ENCODE measurements at regions not wholly inside any gene's neighbourhood (a gene's known extent, or its start where the extent isn't known, plus 50 kb on each side); places are given as distances from the start of the nearest gene placed in this dataset.

DNA sequence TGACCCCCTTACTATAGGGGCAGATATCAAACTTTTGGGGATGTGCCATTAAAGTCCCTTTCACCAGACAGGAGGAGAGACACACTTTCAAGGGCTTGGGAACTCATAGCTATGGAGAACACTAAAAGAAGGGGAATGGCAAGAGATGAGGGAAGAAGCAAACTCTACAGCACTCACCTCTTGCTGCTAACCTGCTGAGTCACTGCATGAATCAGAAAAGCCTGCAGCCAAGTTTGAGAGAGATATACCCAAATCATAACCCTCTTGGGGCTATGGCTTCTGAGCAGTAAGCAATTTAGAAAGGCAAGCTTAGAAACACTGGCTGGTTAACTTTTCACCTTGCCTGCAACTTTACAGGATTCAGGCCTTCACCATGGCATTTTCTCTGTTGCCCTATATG is 1028.0 kb downstream of the UQCRFS1 start:
- intact Hi-C loops (cut with DNase I), result no loop called here

DNA sequence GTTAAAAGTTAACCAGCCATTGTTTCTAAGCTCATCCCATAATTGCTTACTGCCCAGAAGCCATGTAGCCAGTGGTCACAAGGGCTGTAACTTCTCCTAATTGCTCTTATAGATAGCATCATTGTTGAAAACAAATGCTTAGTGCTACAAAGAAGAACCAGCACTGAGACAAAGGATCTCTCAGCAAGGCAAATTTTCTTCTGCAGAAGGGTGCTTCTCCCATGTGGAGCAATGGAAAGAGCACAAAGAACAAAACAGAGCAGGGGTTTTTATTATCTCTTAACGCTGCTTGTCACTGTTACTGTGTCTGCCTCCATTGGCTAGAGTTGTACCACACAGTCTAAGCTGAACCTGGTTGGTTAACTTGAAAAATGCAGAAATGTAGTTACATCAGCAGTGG is 1036.8 kb downstream of the UQCRFS1 start:
- 58% methylated on average over 1 of the region's 1 CpG for WGBS (ENCODE audit: insufficient coverage, low coverage, low lambda C conversion rate, missing lambda C conversion rate)
- H3K4me1 ChIP-seq, result no peaks in the 10 kb centered on the region
- intact Hi-C loops (cut with DNase I), result no loop called here
- no peak overlapping the region for H3K27ac ChIP-seq
- H3K36me3 ChIP-seq, result no peaks in the 10 kb centered on the region
- no peak overlapping the region for H3K4me3 ChIP-seq
- ATAC-seq (no peak), DNase-seq (no peak)
- peaks cover 0 to 3% (median 0%) of the 10 kb centered on the region in 4 donors for H3K9me3 ChIP-seq
- H3K27me3 ChIP-seq, result no peaks in the 10 kb centered on the region
- no peak for TF ChIP-seq POLR2A (IDR thresholded peaks at IDR 0.05)
- TF ChIP-seq, protein P1, sequence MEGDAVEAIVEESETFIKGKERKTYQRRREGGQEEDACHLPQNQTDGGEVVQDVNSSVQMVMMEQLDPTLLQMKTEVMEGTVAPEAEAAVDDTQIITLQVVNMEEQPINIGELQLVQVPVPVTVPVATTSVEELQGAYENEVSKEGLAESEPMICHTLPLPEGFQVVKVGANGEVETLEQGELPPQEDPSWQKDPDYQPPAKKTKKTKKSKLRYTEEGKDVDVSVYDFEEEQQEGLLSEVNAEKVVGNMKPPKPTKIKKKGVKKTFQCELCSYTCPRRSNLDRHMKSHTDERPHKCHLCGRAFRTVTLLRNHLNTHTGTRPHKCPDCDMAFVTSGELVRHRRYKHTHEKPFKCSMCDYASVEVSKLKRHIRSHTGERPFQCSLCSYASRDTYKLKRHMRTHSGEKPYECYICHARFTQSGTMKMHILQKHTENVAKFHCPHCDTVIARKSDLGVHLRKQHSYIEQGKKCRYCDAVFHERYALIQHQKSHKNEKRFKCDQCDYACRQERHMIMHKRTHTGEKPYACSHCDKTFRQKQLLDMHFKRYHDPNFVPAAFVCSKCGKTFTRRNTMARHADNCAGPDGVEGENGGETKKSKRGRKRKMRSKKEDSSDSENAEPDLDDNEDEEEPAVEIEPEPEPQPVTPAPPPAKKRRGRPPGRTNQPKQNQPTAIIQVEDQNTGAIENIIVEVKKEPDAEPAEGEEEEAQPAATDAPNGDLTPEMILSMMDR (IDR thresholded peaks at IDR 0.05), result no peak

More for the DNA sequence above, 1028.0 kb downstream of the UQCRFS1 start:
- DNase-seq, result no peak
- no peak for TF ChIP-seq POLR2A (IDR thresholded peaks at IDR 0.05)
- TF ChIP-seq, protein P1 (IDR thresholded peaks at IDR 0.05), result no peak
- Histone ChIP-seq H3K4me1 (no peaks in the 10 kb centered on the region), H3K4me3 (no peak overlapping the region), H3K27me3 (no peaks in the 10 kb centered on the region), H3K9me3 (no peaks in the 10 kb centered on the region), H3K36me3 (no peaks in the 10 kb centered on the region), H3K27ac (no peak overlapping the region)
- no peak for ATAC-seq

DNA sequence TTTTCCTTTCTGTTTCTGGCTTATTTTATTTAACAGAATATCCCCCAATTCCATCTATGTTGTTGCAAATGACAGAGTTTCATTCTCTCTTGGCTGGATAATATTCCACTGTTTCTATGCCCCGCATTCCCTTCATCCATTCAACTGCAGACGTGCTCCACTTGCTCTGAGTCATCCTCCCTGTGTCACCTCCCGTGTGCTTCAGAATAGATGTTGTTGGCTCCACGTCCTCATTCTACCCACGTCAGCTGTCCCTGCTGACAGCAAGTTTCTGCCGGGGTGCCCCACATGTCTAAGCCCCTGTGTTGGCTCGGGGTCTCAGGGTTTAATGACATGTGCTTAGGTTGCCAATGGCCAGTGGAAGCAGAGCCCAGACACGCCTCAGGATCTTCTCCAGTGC is 1041.0 kb downstream of the UQCRFS1 start:
- intact Hi-C loops (cut with DNase I), result no loop called here

DNA sequence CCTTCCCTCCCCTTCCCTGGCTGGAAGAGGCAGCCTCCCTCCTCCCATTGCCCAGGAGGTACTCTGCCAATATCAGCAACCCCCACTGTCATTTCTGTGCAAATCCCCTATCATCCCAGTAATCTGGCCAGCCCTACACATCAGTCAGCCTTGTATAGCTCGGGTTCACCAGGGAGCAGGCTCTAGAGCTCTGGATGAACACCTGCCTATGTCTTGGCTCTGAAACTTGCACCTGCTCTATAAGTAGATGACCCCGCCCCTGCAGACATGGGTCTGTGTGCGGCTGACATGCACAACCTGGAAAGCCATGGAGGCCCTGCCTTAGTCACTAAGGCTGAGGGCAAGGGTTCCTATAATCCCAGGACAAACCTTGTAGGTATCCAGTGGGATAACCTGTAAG is 1042.9 kb downstream of the UQCRFS1 start:
- no peak for DNase-seq
- Histone ChIP-seq H3K36me3 (no peaks in the 10 kb centered on the region), H3K27ac (no peak overlapping the region), H3K9me3 (no peaks in the 10 kb centered on the region), H3K4me1 (no peaks in the 10 kb centered on the region), H3K27me3 (no peaks in the 10 kb centered on the region), H3K4me3 (no peak overlapping the region)
- intact Hi-C loops (cut with DNase I), result no loop called here
- TF ChIP-seq POLR2A (IDR thresholded peaks at IDR 0.05), result no peak
- TF ChIP-seq, protein P1 (IDR thresholded peaks at IDR 0.05), result no peak
- ATAC-seq, result no peak
- 40% methylated on average over 1 of the region's 3 CpGs for WGBS (ENCODE audit: insufficient coverage, low coverage, low lambda C conversion rate, missing lambda C conversion rate)

More for the DNA sequence above, 1041.0 kb downstream of the UQCRFS1 start:
- peaks cover 0 to 3% (median 0%) of the 10 kb centered on the region in 4 donors for H3K9me3 ChIP-seq
- H3K27me3 ChIP-seq, result no peaks in the 10 kb centered on the region
- no peaks in the 10 kb centered on the region for H3K36me3 ChIP-seq
- no peak overlapping the region for H3K4me3 ChIP-seq
- H3K27ac ChIP-seq, result no peak overlapping the region
- no peak for TF ChIP-seq POLR2A (IDR thresholded peaks at IDR 0.05)
- TF ChIP-seq, protein P1 (IDR thresholded peaks at IDR 0.05), result no peak
- WGBS (ENCODE audit: insufficient coverage, low coverage, low lambda C conversion rate, missing lambda C conversion rate), result 52% methylated on average over 5 of the region's 8 CpGs
- no peak for DNase-seq
- H3K4me1 ChIP-seq, result no peaks in the 10 kb centered on the region
- ATAC-seq, result no peak
